GM18502 (cell line): ENCODE measurements at regions not wholly inside any gene's neighbourhood (a gene's known extent, or its start where the extent isn't known, plus 50 kb on each side); places are given as distances from the start of the nearest gene placed in this dataset.

Experiments
- ATAC-seq: cut with Tn5 transposase; IDR thresholded peaks from one replicate; pipeline ENCODE4 v1.9.1; 2021; ENCODE audit warnings: mild to moderate bottlenecking; ENCODE audit not compliant: unreplicated experiment, poor library complexity

DNA sequence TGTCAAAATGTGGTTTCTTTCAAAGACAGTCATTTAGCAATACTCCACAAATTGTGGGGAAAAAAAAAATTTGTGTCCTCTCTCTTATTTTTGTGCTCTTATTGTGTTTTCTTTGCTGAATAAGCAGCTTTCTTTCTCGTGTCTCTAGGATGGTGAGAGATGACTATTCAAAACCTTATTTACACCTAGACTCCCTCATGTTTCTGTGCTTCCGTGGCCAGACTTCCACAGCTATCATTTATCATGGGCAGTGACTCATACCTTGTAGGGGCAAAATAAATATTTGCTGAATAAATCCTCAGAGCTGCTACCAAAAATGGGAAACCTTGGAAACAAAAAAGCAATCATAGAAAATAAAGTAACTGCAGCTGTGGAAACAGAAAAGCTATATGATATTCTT, 204.9 kb upstream of the MIR17HG start:
- ATAC-seq: no peak

DNA sequence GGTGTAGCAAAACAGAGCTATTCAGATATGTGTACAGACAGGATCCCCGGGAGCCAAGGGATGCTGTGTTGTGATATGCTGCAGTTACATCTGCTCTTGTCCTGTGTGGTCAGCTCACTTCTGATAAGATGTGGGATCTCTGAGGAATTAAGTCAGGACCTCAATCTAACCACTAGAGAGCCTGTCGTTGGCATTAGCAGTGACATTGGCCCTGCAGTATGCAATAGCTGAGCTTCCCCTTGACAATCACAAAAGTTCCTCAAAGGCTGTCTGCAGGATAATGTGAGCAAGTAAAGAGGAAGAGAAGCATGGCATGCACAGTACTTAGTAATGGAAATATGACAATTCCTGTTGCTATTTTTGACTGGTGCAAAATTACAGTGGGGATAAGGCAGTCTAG, 203.4 kb upstream of the MIR17HG start:
- ATAC-seq: no peak

DNA sequence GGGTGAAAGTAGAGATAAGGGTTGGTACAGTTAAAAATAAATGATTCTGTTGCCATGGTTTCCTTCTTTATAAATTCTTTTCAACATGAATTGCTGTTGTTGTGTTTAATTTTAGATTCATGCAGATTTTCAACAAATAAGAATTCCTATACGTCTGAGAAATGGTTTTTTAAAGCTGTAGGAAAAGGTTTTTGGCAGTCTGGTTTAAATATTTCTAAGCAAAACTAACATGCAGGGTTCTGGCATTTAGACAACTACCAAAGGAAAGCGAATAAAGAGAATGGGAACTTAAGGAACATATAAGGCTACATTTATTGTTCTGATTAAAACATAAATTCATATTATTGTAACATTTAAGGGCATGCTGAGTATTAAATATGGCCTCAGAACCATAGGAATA, 203.0 kb upstream of the MIR17HG start:
- no peak for ATAC-seq

DNA sequence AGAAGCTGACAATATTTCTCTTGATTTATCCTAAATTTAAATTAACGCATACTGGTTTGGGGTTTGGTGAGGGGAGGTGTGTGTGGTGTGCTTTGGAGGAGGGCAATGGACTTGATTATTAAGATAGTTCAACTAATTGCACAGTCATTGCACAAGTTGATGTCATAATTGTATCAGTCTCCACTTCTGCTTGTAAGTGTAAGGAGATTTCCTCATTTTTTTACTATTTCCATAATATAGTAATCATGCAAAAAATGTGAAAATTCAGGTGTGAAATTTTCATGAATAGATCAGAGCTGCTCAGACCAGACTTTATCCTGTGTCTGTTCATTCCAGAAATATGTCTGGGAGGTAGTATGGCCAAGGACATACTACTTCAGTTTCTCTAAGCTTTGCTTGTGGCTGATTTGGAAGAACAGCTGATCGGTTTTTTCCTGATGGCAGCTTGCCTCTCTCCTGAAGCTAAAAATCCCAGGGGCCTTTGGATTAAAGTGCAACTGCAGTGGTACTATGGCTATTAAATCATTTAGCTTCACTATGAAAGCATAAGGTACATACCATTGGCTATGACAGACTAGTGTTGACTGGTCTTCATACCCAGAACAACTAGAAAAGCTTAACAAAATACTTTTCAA, 201.8 kb upstream of the MIR17HG start:
- no peak for ATAC-seq

DNA sequence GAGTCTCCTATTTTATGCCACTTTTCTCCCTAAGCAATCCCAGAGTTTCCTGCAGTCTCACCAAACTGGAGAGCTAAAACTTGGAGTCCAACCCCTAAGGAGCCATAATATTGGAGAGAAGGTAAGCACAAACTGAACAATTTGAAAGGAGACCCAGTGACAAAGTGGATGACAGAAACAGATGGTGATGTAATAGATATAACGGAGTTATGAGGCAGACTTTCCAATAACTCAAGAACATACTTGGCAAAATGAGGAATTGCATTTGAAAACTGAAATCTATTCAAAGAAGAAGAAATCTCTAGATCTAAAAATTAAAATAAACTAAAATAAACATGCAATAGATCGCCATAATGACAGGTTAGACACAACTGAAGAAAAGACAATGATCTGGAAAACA, 200.9 kb upstream of the MIR17HG start:
- ATAC-seq: no peak

DNA sequence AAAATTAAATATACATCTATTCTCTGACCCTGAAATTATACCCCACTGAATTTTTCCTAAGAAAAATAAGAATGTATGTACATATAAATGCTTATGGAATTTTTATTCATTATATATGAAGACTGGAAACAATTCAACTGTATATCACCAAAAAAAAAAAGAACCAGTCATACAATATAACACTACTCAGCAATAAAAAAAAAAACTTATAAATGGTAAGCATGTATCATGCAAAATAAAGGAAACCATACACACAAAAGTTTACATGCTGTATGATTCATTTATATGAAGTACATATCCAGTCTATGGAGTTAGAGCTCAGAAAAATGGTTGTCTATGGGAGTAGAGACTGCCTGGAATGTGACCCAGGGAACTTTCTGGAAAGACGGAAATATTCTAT, 199.4 kb upstream of the MIR17HG start:
- no peak for ATAC-seq

DNA sequence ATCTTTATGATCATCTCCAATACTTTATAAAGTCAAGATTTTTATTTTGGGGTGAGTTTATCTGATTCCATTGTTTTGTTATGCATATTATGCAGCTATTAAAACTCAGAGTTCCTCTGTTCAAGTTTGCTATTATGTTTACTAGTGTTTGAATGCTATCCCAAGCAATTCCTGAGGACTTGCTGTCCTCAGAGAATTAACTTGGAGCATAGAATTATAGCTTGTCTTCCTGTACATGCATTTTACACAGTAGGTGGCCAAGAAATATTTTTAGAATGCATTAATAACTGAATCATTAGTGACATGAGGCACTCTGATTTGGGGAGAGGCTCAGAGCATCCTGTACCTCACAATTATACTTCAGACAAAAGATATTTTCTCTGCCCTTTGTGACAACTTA, 195.6 kb upstream of the MIR17HG start:
- no peak for ATAC-seq

DNA sequence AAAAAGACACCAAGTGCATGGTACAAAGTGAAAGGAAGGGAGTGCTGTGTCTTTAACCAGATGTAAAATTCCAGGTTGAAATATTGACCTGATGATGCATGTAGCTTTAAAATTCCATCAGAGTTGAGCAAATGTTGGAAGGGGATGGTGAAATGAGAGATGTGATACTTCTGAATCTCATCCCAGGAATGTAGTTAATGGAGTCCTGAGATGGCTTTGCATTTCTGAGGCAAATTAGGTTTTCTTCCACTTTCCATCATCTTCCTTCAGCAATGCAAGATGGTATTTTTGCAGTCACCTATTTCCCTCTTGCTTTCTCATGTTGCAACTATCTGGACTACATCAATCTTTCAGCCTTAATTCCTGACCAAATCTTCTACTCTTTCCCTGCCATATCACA, 194.1 kb upstream of the MIR17HG start:
- ATAC-seq: no peak

DNA sequence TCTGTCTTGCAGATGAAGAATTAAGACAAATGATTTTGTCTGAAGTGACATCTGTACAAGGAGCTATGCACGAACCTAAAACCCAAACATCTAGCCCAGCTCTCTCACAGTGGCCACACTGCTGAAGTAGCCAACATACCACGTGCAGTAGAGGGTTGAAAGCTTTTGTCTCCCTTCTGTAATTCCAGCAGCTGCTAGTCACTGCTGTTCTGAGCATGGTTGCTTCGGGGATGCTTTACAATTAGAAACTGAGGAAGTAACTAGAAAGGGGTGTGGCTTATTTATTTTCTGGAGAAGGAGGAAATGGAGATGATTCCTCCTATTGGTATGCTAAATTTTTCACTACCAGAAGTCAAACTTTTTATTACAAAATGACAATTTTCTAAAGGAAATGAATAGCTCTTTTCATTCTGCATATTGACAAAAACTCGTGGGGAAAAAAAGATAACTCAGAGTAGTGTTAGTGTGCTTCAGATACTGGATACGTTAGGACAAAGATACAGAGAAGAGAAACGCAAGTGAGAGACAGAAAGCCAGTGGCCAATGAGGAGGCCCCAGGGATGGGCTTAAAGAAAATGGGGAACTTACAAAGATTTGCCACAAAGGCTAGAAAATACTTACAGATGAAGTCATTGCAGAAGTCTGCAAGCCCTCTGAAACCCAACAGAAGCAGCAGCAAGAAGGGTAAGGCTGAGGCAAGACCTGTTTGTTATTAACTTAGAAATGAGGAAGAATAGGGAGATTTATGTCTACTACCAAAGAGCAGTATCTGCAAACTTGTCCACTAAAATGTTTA, 192.7 kb upstream of the MIR17HG start:
- ATAC-seq: no peak

DNA sequence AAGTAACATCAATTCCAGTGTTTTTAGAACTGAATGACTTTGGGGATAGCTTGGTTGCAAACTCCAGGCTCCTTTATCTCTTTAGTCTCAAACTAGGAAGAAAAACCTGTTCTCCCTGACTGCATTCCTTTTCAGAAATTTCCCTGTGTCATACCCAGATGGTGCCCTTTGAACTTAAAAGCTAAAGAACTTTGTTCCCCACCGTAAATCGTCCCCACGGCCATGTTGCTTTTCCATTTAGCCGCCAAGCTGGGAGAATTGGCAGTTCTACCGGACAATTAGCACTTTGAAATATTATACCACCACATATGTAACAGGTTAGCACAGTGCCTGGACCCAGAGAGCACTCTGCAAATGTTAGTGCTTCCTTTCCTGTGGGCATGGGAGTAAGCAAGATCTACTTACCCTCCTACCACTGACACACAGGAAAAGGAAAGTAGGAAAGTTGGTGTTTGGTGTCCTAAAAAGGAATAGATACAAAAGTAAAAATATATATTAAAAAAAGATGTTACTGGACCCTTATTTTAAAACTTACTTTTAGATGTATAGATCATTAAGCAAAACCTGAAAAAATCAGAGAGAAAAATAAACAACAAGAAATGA, 191.9 kb upstream of the MIR17HG start:
- ATAC-seq: no peak

DNA sequence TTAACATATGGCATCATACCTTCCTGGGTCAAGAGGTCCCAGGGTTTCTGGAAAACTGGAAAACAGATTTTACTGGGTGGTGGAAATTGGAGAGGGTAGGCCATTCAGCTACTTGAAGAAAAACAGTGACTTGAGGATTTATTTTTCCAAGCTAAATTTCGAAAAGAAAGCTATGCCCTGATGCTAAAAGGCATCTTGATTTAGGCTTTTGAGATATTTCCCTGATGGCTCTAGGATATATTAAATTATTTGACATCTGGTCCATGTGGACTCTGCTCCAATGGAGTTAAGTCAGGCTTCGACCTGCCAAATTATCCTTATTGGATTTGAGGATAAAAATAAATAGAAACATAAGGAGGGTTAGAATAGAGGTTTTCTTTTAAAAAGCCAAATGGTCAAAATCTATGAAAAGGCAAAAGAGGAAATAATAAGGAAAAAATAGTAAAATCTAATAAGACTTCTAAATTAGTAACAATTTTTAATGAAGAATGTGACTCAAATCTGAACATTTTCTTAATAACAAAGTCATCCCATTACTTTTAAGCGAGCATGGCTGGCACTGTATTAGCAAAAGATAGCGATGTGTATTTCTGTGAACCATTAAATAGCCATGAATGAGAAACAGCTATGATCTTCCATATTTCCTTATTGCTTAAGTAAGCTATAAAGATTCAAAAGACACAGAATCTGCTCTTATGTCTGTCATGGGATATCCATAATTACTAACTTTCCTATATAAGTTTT, 190.0 kb upstream of the MIR17HG start:
- no peak for ATAC-seq

DNA sequence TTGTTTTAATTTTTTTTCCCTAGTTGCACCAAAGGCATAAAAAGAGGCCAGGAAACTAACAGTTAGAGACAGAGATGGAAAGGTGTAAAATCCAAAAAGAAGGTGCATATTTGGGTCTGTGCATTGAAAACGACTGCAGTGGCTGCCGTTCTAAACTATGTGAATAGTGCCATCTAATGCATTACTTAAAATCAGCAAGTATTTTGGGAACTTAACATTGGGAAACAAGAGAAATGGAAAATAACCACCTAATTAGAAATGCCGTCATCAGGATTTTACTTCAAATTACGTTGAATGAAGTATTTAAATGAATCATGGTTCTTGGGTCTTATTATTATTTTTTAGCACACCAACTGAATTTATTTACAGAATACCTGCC, 189.5 kb upstream of the MIR17HG start:
- no peak for ATAC-seq

DNA sequence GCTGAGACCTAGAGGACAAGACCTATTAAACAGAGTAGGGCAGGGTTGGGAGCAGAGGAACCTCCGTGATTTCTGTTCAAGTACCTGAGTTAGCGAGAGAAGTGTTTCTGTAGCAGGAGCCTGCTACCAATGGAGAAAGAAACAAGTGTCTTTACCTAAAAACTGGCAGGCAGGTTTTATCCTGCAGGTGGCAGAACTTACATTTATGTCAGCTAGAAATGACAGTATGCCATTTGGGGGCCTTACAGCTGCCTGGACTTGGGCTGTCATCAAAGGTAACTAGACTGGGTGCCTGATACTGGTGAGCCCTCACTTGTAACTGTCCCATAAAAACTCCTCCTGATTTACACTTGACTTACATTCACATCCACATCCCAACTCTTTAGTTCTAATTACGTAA, 185.3 kb upstream of the MIR17HG start:
- ATAC-seq: no peak

DNA sequence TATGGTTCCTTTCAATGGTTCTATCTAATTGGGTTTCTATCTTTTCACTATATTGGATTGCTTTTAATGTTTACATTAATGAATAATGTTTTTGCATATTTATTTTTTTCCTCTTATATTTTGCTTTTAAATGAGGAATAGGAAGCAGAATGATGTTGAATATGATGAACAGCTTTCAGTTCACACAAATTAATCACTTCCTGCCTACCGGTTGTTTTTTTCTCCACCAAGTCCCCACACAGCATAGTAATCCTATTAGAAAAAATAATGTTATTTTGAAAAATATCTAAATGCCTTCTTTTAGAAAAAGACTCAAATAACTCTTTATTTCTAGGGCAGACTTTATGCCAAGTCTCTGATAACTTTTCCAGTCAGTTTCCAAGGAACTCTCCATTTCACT, 184.9 kb upstream of the MIR17HG start:
- ATAC-seq: no peak

DNA sequence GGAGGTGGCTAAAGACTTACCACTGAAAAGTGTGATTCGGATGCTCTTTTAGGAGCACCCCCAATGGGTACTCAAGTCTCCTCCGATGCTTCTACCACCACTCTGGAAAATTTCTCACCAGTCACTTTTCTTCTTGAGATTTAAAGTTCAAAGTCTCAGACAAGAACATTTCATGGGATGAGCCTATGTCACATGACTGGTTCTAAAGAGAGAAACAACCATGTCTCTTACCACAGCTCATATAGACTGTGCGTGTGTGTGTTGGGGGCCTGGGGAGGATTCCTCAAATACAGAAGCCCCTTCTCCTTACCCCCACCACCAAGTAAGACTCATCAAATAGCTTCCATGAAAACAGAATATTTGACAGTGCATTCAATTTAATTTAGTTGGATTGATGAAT, 181.7 kb upstream of the MIR17HG start:
- no peak for ATAC-seq

DNA sequence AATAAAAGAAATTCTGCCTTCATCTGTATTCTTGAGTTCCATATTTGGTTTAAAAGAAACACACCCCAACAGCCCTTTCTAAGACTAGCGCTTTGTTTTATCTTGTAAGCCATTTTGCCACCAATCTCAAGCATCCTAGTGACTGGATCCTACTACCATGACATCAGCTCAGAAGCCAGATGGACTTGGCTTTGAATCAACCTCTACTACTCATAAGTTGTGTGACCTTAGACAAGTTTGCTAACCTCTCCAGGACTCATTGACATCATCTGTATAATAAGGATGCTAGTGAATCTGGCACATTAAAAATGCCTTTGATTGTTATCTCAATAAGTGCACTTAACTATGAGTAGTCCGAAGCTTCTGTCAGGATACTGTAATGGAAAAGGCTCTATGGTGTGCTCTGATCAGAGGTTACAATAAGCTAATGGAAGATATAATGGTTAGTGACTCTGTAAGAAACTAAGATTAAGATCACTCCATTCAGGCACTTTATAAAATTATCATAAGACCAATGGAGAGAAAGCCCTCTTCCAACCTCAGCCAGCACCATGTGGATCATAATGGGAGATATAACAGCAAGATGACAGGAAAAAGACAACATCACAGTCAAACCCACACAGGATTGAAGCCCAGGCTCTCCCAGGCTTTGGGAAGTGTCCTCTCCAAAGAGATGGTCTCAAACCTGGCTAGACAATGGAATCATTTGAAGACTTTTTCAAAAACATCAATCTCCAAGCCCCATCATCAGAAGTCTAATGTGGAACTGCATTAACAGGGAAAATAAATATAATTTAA, 180.6 kb upstream of the MIR17HG start:
- no peak for ATAC-seq

DNA sequence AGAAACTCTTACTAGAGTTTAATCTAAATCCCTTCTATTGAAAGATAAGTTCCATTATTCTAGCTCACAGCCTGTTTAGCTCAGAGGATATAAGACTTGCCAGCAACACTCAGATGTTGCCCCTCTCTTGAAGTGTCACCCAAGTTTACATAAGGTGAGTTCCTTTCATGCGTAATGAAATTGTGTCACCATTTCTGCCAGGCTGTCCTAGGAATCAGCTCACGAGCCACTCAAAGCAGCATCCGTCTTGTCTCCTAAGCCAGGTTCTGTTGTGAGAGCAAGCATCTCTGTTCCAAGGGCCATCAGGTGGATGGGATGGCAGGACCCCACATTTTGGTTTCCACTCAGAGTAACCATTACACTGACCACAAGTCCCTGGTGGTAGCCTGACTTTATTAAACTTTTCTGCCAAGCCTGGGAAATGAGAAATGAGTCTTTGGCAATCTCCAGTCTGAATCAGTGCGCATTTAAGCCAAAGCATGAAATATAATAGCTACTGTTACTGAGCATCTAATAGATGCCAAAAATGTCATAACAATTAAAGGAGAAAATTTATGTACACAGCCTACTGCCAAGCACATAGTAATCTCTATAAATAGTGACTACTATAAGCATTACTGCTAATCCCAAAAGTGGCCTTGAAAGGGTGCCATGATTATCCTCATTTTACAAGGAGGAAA, 179.6 kb upstream of the MIR17HG start:
- no peak for ATAC-seq

DNA sequence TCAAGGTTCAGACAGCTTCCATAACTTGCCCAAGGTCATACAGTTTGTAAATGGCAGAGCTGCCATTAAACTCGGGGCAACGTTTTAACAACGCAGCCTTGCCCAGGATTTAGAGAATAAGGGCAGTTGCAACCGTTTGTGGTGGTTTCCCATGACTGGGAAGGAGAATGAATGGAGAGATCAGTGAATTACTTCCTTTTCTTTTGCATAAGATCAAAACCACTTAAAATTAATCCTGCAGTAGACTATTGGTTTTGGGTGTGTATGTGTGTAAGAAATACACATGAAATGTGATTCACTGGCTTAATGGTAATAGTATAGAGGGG, 179.1 kb upstream of the MIR17HG start:
- ATAC-seq: no peak

DNA sequence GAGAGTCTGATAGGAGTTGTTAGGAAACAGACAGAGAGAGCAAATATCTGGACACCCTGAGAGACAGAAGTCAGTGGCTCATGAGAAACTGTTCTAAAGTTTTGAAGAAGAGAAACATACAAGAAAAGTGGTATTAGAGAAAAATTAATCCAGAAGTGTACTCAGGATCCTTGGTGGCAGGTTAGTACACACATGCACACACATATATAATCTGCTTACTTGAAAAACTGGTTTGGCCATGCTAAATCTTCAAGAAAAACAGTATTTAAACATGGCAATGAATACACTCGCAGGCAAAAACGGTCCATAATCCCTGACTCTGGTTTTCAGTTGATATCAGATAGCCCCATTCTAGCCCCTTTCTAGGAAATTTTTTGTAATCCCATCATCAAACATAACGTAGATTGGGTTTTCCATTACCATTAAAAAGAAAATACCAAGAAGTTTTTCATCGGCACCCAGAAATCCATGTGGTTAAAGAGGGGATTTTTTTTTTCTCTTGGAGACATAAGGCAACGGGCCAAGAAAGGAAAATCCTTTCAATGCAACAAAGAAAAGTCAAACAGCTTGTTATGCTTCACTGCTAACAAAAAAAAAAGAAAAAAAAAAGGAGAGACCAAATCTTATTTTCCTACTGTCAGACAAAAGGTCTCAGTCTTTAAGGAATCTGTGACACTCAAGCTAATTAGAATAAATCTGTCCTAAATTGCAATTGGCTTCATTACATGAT, 178.0 kb upstream of the MIR17HG start:
- ATAC-seq: no peak
